ENCODE measurements at regions not wholly inside any gene's neighbourhood (a gene's known extent, or its start where the extent isn't known, plus 50 kb on each side); places are given as distances from the start of the nearest gene placed in this dataset.

GRCh38 chr6:133768656-133769295, 120.1 kb upstream of the TCF21 start:
- 52 to 60% methylated on average over 5 of the region's 5 CpGs for WGBS, 2 donors
- Histone ChIP-seq H3K9ac (ENCODE audit: insufficient read depth in 1 of 2, low read length in 2 of 2) (no peak overlapping the region), H3K9me3 (ENCODE audit: control insufficient read depth in 4 of 4, insufficient read depth in 3 of 4, low read length in 3 of 4) (no peaks in the 10 kb centered on the region), H3K4me1 (ENCODE audit: control insufficient read depth in 5 of 5, insufficient read depth in 5 of 5, low read length in 5 of 5) (peaks cover 0 to 61% (median 11%) of the 10 kb centered on the region in 5 donors), H3K4me3 (no peak overlapping the region), H3K36me3 (ENCODE audit: control insufficient read depth in 4 of 4, insufficient read depth in 4 of 4, low read length in 4 of 4) (peaks cover 0 to 4% (median 0%) of the 10 kb centered on the region in 4 donors), H3K27ac (ENCODE audit: low read depth in 1 of 2, low read length in 1 of 2) (no peak overlapping the region), H3K27me3 (ENCODE audit: control insufficient read depth in 3 of 3, insufficient read depth in 3 of 3, low read length in 2 of 3) (no peaks in the 10 kb centered on the region)
- TF ChIP-seq CTCF (IDR thresholded peaks at IDR 0.05; ENCODE audit: control extremely low read depth, extremely low read depth) = no peak
- peak; percentile 61 to 74 (median 68) for DNase-seq
- ATAC-seq (ENCODE audit: insufficient read depth, low FRiP score) = no peak

GRCh38 chr6:133769463-133769862, 119.5 kb upstream of the TCF21 start:
- H3K4me1 ChIP-seq (ENCODE audit: control insufficient read depth in 5 of 5, insufficient read depth in 5 of 5, low read length in 5 of 5) = peaks cover 0 to 54% (median 4%) of the 10 kb centered on the region in 5 donors
- H3K36me3 ChIP-seq (ENCODE audit: control insufficient read depth in 4 of 4, insufficient read depth in 4 of 4, low read length in 4 of 4) = peaks cover 0 to 4% (median 0%) of the 10 kb centered on the region in 4 donors
- no peaks in the 10 kb centered on the region for H3K9me3 ChIP-seq (ENCODE audit: control insufficient read depth in 4 of 4, insufficient read depth in 3 of 4, low read length in 3 of 4)
- ATAC-seq (ENCODE audit: insufficient read depth, low FRiP score) (no peak), DNase-seq (peak in 1 of 3 donors; percentile 46)
- no peak overlapping the region for H3K27ac ChIP-seq (ENCODE audit: low read depth in 1 of 2, low read length in 1 of 2)
- H3K4me3 ChIP-seq = no peak overlapping the region
- no peaks in the 10 kb centered on the region for H3K27me3 ChIP-seq (ENCODE audit: control insufficient read depth in 3 of 3, insufficient read depth in 3 of 3, low read length in 2 of 3)
- no peak overlapping the region for H3K9ac ChIP-seq (ENCODE audit: insufficient read depth in 1 of 2, low read length in 2 of 2)
- no peak for TF ChIP-seq CTCF (IDR thresholded peaks at IDR 0.05; ENCODE audit: control extremely low read depth, extremely low read depth)
- 81 to 83% methylated on average over 1 of the region's 1 CpG for WGBS, 2 donors

- peak in 2 of 3 donors; percentile 89 to 91 for DNase-seq
- Histone ChIP-seq H3K4me3 (no peak overlapping the region), H3K4me1 (ENCODE audit: control insufficient read depth in 5 of 5, insufficient read depth in 5 of 5, low read length in 5 of 5) (peaks cover 0 to 51% (median 0%) of the 10 kb centered on the region in 5 donors), H3K9me3 (ENCODE audit: control insufficient read depth in 4 of 4, insufficient read depth in 3 of 4, low read length in 3 of 4) (no peaks in the 10 kb centered on the region), H3K36me3 (ENCODE audit: control insufficient read depth in 4 of 4, insufficient read depth in 4 of 4, low read length in 4 of 4) (peaks cover 0 to under 1% (median 0%) of the 10 kb centered on the region in 4 donors), H3K9ac (ENCODE audit: insufficient read depth in 1 of 2, low read length in 2 of 2) (no peak overlapping the region), H3K27ac (ENCODE audit: low read depth in 1 of 2, low read length in 1 of 2) (no peak overlapping the region), H3K27me3 (ENCODE audit: control insufficient read depth in 3 of 3, insufficient read depth in 3 of 3, low read length in 2 of 3) (no peaks in the 10 kb centered on the region)
- TF ChIP-seq CTCF (IDR thresholded peaks at IDR 0.05; ENCODE audit: control extremely low read depth, extremely low read depth) = no peak
- no peak for ATAC-seq (ENCODE audit: insufficient read depth, low FRiP score)
Observed at GRCh38 chr6:133772567-133772966, 116.3 kb upstream of the TCF21 start.

GRCh38 chr6:133773776-133774175, 115.1 kb upstream of the TCF21 start:
- ATAC-seq (ENCODE audit: insufficient read depth, low FRiP score) (no peak), DNase-seq (no peak)
- TF ChIP-seq CTCF (IDR thresholded peaks at IDR 0.05; ENCODE audit: control extremely low read depth, extremely low read depth) = no peak
- Histone ChIP-seq H3K4me3 (no peak overlapping the region), H3K9me3 (ENCODE audit: control insufficient read depth in 4 of 4, insufficient read depth in 3 of 4, low read length in 3 of 4) (no peaks in the 10 kb centered on the region), H3K4me1 (ENCODE audit: control insufficient read depth in 5 of 5, insufficient read depth in 5 of 5, low read length in 5 of 5) (peaks cover 0 to 52% (median 0%) of the 10 kb centered on the region in 5 donors), H3K9ac (ENCODE audit: insufficient read depth in 1 of 2, low read length in 2 of 2) (no peak overlapping the region), H3K27me3 (ENCODE audit: control insufficient read depth in 3 of 3, insufficient read depth in 3 of 3, low read length in 2 of 3) (no peaks in the 10 kb centered on the region), H3K27ac (ENCODE audit: low read depth in 1 of 2, low read length in 1 of 2) (no peak overlapping the region), H3K36me3 (ENCODE audit: control insufficient read depth in 4 of 4, insufficient read depth in 4 of 4, low read length in 4 of 4) (no peaks in the 10 kb centered on the region)
- 79 to 80% methylated on average over 2 of the region's 2 CpGs for WGBS, 2 donors

All from lung (tissue), 11 donors.